22Rv1 (cell line): ENCODE measurements at regions not wholly inside any gene's neighbourhood (a gene's known extent, or its start where the extent isn't known, plus 50 kb on each side); places are given as distances from the start of the nearest gene placed in this dataset.

ENCODE experiments used
- ZFX ChIP-seq: fragments of 450-650 bp; IDR thresholded peaks from 2 replicates; pipeline ENCODE4 v1.6.1; 2017; ENCODE audit warnings: antibody characterized with exemption, borderline replicate concordance
- TF ChIP-seq, protein P1 (sequence below): fragments of 450-650 bp; IDR thresholded peaks from 2 replicates; pipeline ENCODE4 v1.5.1; 2017; ENCODE audit warnings: mild to moderate bottlenecking

DNA sequence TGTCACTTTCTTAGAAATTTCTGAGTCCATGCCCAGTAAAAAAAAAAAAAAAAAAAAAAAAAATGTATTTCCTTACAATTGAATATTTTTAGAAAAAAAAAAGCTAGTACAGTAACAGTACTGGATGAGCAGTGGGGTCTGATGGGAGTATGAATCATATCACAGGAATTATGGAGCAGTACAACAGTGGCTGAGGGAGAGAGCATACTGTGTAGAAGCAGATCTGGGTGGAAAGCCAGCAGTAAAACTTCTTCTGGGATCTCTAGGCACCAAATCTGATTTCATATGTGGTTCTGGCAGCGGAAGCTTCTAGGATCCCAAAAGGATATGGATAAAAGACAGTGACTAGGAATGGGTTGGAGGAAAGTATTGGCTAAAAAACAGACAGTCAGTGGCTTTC is 414.9 kb upstream of the FSHR start:
- TF ChIP-seq, protein P1, sequence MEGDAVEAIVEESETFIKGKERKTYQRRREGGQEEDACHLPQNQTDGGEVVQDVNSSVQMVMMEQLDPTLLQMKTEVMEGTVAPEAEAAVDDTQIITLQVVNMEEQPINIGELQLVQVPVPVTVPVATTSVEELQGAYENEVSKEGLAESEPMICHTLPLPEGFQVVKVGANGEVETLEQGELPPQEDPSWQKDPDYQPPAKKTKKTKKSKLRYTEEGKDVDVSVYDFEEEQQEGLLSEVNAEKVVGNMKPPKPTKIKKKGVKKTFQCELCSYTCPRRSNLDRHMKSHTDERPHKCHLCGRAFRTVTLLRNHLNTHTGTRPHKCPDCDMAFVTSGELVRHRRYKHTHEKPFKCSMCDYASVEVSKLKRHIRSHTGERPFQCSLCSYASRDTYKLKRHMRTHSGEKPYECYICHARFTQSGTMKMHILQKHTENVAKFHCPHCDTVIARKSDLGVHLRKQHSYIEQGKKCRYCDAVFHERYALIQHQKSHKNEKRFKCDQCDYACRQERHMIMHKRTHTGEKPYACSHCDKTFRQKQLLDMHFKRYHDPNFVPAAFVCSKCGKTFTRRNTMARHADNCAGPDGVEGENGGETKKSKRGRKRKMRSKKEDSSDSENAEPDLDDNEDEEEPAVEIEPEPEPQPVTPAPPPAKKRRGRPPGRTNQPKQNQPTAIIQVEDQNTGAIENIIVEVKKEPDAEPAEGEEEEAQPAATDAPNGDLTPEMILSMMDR = no peak
- no peak for TF ChIP-seq ZFX
